HCT116 (cell line): ENCODE measurements at regions not wholly inside any gene's neighbourhood (a gene's known extent, or its start where the extent isn't known, plus 50 kb on each side); places are given as distances from the start of the nearest gene placed in this dataset.

Source experiments
- CTCF ChIP-seq, 3 experiments: fragments of 200-600 bp in 1 of 3; sonication (generic) in 1 of 3; IDR thresholded peaks in 2 of 3; conservative IDR thresholded peaks in 1 of 3; 2 replicates each; pipeline ENCODE4 v1.5.1; 2012 to 2017; ENCODE audit warnings: low read depth in 2 of 3, low read length in 2 of 3, antibody characterized with exemption in 1 of 3, borderline replicate concordance in 1 of 3, control low read depth in 1 of 3, mild to moderate bottlenecking in 1 of 3, mixed read lengths in 1 of 3, mixed run types in 1 of 3, moderate library complexity in 1 of 3; ENCODE audit not compliant: insufficient read depth in 1 of 3
- ELF1 ChIP-seq: IDR thresholded peaks from 2 replicates; pipeline ENCODE4 v1.6.1; 2012; ENCODE audit warnings: low read depth, borderline replicate concordance
- EZH2 ChIP-seq: fragments of 200-600 bp; sonication (generic); IDR thresholded peaks from 2 replicates; pipeline ENCODE4 v1.6.1; 2017; ENCODE audit warnings: antibody characterized with exemption, mixed run types
- POLR2A ChIP-seq: IDR thresholded peaks from 2 replicates; pipeline ENCODE4 v1.7.0; 2011; ENCODE audit warnings: borderline replicate concordance; ENCODE audit not compliant: insufficient read depth, insufficient read length; ENCODE audit errors: extremely low read depth
- POLR2AphosphoS5 ChIP-seq: IDR thresholded peaks from 2 replicates; pipeline ENCODE4 v1.6.1; 2011; ENCODE audit warnings: mild to moderate bottlenecking, low read depth, low read length, moderate library complexity
- TCF7L2 ChIP-seq: IDR thresholded peaks from 2 replicates; pipeline ENCODE4 v1.7.0; 2011; ENCODE audit warnings: borderline replicate concordance, inconsistent platforms; ENCODE audit not compliant: insufficient read depth, insufficient read length; ENCODE audit errors: extremely low read depth
- TF ChIP-seq, protein P1 (sequence below): IDR thresholded peaks from 2 replicates; pipeline ENCODE4 v1.6.1; 2012

DNA sequence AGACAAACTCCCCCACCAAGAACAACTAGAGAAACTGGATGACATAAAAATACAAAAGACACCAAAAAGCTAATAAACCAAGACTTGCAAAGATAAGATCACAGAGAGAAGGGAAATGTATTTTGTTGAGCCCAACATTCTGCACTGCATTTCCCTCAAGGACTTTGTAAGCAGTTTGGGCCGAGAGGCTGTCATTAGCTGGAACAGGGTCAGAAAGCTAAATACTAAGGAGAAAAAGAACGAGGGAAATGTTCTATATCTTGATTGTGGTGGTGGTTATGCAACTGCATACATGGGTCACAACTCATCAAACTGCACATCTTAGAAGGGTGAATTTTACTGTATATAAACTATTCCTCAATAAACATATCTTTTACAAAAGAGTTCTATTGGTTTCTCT lies 315.0 kb downstream of the IPMK start:
- TF ChIP-seq POLR2A (no peak), CTCF (IDR thresholded peaks at IDR 0.05 in 2 of 3, conservative IDR thresholded peaks at IDR 0.05 in 1 of 3; ENCODE audit: borderline replicate concordance in 1 of 3, insufficient read depth in 1 of 3, low read depth in 2 of 3, low read length in 2 of 3) (no peak), POLR2AphosphoS5 (no peak), TCF7L2 (no peak), ELF1 (no peak), EZH2 (no peak)
- TF ChIP-seq, protein P1, sequence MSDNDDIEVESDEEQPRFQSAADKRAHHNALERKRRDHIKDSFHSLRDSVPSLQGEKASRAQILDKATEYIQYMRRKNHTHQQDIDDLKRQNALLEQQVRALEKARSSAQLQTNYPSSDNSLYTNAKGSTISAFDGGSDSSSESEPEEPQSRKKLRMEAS: no peak
